GM23248 (cell line): ENCODE measurements at regions not wholly inside any gene's neighbourhood (a gene's known extent, or its start where the extent isn't known, plus 50 kb on each side); places are given as distances from the start of the nearest gene placed in this dataset.

Experiments used
- DNase-seq: peaks from one replicate; pipeline ENCODE4 v3.0.0-alpha.2; 2015
- H2AFZ ChIP-seq: fragments of 200-600 bp; sonication (generic); 2 replicates; pipeline ENCODE4 v1.6.1; 2016; ENCODE audit warnings: antibody characterized with exemption
- H3F3A ChIP-seq: fragments of 200-600 bp; sonication (generic); 2 replicates; pipeline ENCODE4 v1.6.1; 2016; ENCODE audit warnings: mild to moderate bottlenecking, antibody characterized with exemption, mixed run types; ENCODE audit not compliant: insufficient read depth
- H3K27ac ChIP-seq: fragments of 200-600 bp; sonication (generic); 2 replicates; pipeline ENCODE4 v1.5.1; 2016; ENCODE audit warnings: mild to moderate bottlenecking
- H3K27me3 ChIP-seq: fragments of 200-600 bp; sonication (generic); replicated peaks from 2 replicates; pipeline ENCODE4 v1.6.1; 2016; ENCODE audit warnings: mild to moderate bottlenecking; ENCODE audit not compliant: insufficient read depth
- H3K36me3 ChIP-seq: fragments of 200-600 bp; sonication (generic); 2 replicates; pipeline ENCODE4 v1.6.1; 2016; ENCODE audit warnings: low read depth, mild to moderate bottlenecking
- H3K4me1 ChIP-seq: fragments of 200-600 bp; sonication (generic); 2 replicates; pipeline ENCODE4 v1.6.1; 2016; ENCODE audit warnings: mild to moderate bottlenecking; ENCODE audit not compliant: insufficient read depth
- H3K4me2 ChIP-seq: fragments of 200-600 bp; sonication (generic); one replicate; pipeline ENCODE4 v1.6.1; 2016; ENCODE audit warnings: mild to moderate bottlenecking; ENCODE audit not compliant: unreplicated experiment
- H3K4me3 ChIP-seq: fragments of 200-600 bp; sonication (generic); 2 replicates; pipeline ENCODE4 v1.5.1; 2016; ENCODE audit warnings: mild to moderate bottlenecking
- H3K79me2 ChIP-seq: fragments of 200-600 bp; sonication (generic); 2 replicates; pipeline ENCODE4 v1.6.1; 2016; ENCODE audit warnings: mild to moderate bottlenecking; ENCODE audit not compliant: insufficient read depth
- H3K9ac ChIP-seq: fragments of 200-600 bp; sonication (generic); 2 replicates; pipeline ENCODE4 v1.6.1; 2016; ENCODE audit warnings: mild to moderate bottlenecking
- H3K9me2 ChIP-seq: fragments of 200-600 bp; sonication (generic); 2 replicates; pipeline ENCODE4 v1.6.1; 2016; ENCODE audit warnings: mixed run types, mild to moderate bottlenecking, moderate library complexity; ENCODE audit not compliant: insufficient read depth
- H3K9me3 ChIP-seq: fragments of 200-600 bp; sonication (generic); one replicate; pipeline ENCODE4 v1.6.1; 2017; ENCODE audit warnings: low read depth
- H4K20me1 ChIP-seq: fragments of 200-600 bp; sonication (generic); 2 replicates; pipeline ENCODE4 v1.6.0; 2016; ENCODE audit not compliant: insufficient read depth
- EZH2 ChIP-seq: fragments of 200-600 bp; sonication (generic); IDR thresholded peaks from 2 replicates; pipeline ENCODE4 v1.6.1; 2018; ENCODE audit warnings: antibody characterized with exemption, mild to moderate bottlenecking; ENCODE audit not compliant: insufficient read depth, poor library complexity, severe bottlenecking
- EZH2phosphoT487 ChIP-seq: fragments of 200-600 bp; sonication (generic); IDR thresholded peaks from 2 replicates; pipeline ENCODE4 v1.6.1; 2018; ENCODE audit warnings: antibody characterized with exemption, moderate library complexity, mild to moderate bottlenecking, low read depth; ENCODE audit not compliant: insufficient read depth
- WGBS, 2 experiments: methylation state at CpG; one replicate each; pipeline ENCODE4 v1.1.6; 2015 to 2017; ENCODE audit warnings: low lambda C conversion rate in 2 of 2, low coverage in 1 of 2; ENCODE audit errors: missing lambda C conversion rate in 2 of 2; 5-methylcytosine and 5-hydroxymethylcytosine counted together
- in situ Hi-C: fragments of 300-500 bp; cut with MboI; formaldehyde crosslinking; loops from 2 replicates; pipeline ENCODE4 v1.15.0; 2020

DNA sequence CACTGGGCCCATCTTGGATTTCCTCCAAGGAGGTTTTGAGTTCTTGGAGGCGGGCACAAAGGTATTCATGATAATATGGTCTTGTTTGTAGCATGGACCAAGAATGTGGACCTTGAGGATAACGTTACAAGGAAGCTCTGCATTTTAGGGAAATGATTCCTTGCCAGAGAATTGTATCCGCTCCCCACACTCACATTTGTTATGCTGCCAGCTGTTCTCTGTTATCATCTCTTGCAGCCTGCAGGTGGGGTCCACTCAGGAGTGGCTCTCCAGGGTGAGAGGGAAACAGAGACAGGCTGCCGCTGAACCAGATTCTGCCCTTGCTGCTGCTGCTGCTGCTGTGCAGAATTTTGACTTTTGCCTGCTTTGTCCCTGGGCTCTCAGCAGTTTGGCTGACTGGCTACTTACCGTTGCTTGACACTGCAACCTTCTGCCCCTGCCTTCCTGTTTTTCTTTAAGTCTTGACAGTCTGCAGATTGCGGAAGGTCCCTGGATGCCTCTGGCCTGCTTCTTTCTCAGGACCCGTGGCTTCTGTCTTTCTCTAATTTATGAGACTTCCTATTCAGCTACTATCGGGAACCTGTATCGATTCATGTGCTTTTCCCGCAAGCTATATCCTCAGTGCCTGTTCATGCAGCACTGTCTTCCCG lies 122.3 kb upstream of the DOCK10 start:
- 0 out of 2 replicates have a peak, but pooled peaks cover 4% of the 10 kb centered on the region for H3K9me2 ChIP-seq
- H3K36me3 ChIP-seq: no peaks in the 10 kb centered on the region
- H3K27me3 ChIP-seq: no peaks in the 10 kb centered on the region
- peaks cover 10% of the 10 kb centered on the region; the same call in 1 of the 2 replicates for H3F3A ChIP-seq
- in situ Hi-C loops: no loop called here
- peak overlapping the region; percentile 46; the same call in 1 of the 2 replicates for H3K27ac ChIP-seq
- no peak overlapping the region for H2AFZ ChIP-seq
- TF ChIP-seq EZH2: no peak
- no peak for TF ChIP-seq EZH2phosphoT487
- 34 to 42% methylated on average over 11 of the region's 11 CpGs for WGBS, 2 experiments
- peak; percentile 43 for DNase-seq
- H4K20me1 ChIP-seq: no peaks in the 10 kb centered on the region
- no peaks in the 10 kb centered on the region for H3K9me3 ChIP-seq
- H3K79me2 ChIP-seq: no peaks in the 10 kb centered on the region
- 0 out of 2 replicates have a peak overlapping the region, but pooled peaks have one; percentile 12 for H3K9ac ChIP-seq
- H3K4me1 ChIP-seq: peaks cover 14% of the 10 kb centered on the region
- peak overlapping the region; percentile 43 for H3K4me3 ChIP-seq
- peak overlapping the region; percentile 71 for H3K4me2 ChIP-seq

DNA sequence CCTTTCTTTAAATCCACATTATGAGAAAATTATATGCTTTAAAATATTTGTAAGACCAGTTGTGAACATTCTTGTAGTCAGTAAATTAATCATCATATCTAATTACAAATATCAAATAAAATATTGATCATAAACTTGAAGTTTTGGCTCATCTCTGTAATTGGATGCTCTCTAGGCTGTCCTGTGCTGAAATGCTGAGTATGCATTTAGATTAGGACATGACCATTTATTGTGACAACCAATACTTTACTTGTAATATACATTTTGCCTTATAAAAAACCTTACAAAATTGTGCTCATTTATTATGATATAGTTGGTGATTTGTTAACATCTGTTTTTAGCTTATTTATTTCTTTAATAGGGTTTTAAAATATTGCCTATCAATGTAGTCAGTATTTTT lies 116.1 kb upstream of the DOCK10 start:
- TF ChIP-seq EZH2phosphoT487: no peak
- H3K4me1 ChIP-seq: no peaks in the 10 kb centered on the region
- H2AFZ ChIP-seq: no peak overlapping the region
- no peak overlapping the region for H3K4me2 ChIP-seq
- H3K9ac ChIP-seq: no peak overlapping the region
- H3K9me2 ChIP-seq: no peaks in the 10 kb centered on the region
- H3K79me2 ChIP-seq: no peaks in the 10 kb centered on the region
- H3F3A ChIP-seq: no peaks in the 10 kb centered on the region
- in situ Hi-C loops: no loop called here
- DNase-seq: no peak
- H3K36me3 ChIP-seq: no peaks in the 10 kb centered on the region
- H3K27ac ChIP-seq: no peak overlapping the region
- H3K9me3 ChIP-seq: no peaks in the 10 kb centered on the region
- no peak overlapping the region for H3K4me3 ChIP-seq
- H3K27me3 ChIP-seq: no peaks in the 10 kb centered on the region
- no peaks in the 10 kb centered on the region for H4K20me1 ChIP-seq

DNA sequence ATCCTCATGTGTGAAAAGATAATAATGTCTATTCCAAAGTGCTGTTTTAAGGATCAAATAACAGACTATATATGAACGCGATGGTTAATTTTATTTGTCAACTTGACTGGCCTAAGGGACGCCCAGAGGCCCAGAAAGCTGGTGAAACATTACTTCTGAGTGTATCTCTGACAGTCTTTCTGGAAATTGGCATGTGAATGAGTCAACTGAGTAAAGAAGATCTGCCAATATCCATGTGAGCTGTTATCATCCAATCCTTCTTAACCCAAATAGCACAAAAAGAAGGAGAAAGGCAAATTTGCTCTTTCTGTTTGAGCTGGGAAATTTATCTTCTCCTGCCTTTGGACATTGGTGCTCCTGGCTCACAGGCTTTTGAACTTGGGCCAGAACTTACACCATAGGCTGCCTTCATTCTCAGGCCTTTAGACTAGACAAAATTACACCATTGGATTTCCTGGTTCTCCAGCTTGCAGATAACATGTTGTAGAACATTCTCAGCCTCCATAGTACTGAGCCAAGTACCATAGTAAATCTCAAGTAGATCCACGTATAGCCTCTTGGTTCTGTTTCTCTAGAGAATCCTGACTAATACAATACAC lies 114.7 kb upstream of the DOCK10 start:
- 87 to 88% methylated on average over 4 of the region's 4 CpGs for WGBS, 2 experiments
- no peak overlapping the region for H3K9ac ChIP-seq
- in situ Hi-C loops: no loop called here
- no peak overlapping the region for H3K4me3 ChIP-seq
- H3K9me3 ChIP-seq: no peaks in the 10 kb centered on the region
- no peaks in the 10 kb centered on the region for H3K4me1 ChIP-seq
- TF ChIP-seq EZH2 (no peak), EZH2phosphoT487 (no peak)
- no peak for DNase-seq
- H3K9me2 ChIP-seq: no peaks in the 10 kb centered on the region
- H3K27ac ChIP-seq: no peak overlapping the region
- no peak overlapping the region for H2AFZ ChIP-seq
- H4K20me1 ChIP-seq: no peaks in the 10 kb centered on the region
- H3K79me2 ChIP-seq: no peaks in the 10 kb centered on the region
- H3K4me2 ChIP-seq: no peak overlapping the region
- no peaks in the 10 kb centered on the region for H3K27me3 ChIP-seq
- H3F3A ChIP-seq: no peaks in the 10 kb centered on the region
- no peaks in the 10 kb centered on the region for H3K36me3 ChIP-seq

DNA sequence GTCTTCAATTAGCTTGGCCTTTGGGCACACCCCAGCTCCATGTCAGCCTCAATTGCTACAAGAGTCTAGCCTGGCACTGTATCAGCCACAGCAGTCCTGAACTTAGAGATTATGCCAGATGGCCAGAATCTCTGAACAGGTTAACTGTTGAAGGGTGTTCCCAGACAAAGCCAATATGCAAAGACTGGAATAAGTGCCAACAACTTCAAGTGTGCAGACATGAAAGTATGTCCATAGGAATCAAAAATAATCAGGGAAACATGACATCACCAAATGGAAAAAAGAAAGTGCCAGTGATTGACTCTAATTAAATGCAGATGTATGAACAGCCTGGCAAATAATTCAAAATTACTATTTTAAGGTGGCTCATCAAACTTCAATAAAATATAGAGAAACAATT lies 98.5 kb upstream of the DOCK10 start:
- in situ Hi-C loops: no loop called here
- H2AFZ ChIP-seq: no peak overlapping the region
- no peaks in the 10 kb centered on the region for H3K27me3 ChIP-seq

DNA sequence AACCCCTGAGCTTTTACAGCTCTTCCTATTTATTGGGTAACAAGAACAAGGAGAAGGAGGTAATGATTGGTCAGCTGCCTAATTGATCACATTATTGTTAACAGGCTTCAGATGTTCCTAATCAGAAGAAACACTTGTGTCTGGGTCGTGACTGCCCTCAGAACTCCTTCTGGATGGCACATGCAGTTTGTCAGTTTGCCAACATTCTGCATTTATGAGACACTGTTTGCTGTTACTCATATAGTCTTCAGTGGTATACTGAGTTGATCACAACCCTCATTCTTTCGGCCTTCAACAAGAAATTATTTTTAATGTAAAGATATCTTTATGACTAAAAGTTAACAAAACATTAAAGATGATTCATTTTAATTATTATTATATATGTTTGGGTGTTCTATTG lies 95.7 kb upstream of the DOCK10 start:
- TF ChIP-seq EZH2: no peak
- TF ChIP-seq EZH2phosphoT487: no peak
- H3K4me3 ChIP-seq: no peak overlapping the region
- no peaks in the 10 kb centered on the region for H3K4me1 ChIP-seq
- H3K36me3 ChIP-seq: no peaks in the 10 kb centered on the region
- in situ Hi-C loops: no loop called here
- no peak overlapping the region for H3K4me2 ChIP-seq
- no peaks in the 10 kb centered on the region for H3K79me2 ChIP-seq
- H3K27ac ChIP-seq: no peak overlapping the region
- no peak overlapping the region for H3K9ac ChIP-seq
- no peak overlapping the region for H2AFZ ChIP-seq
- H3K9me2 ChIP-seq: no peaks in the 10 kb centered on the region
- no peaks in the 10 kb centered on the region for H3K27me3 ChIP-seq
- no peaks in the 10 kb centered on the region for H4K20me1 ChIP-seq
- H3K9me3 ChIP-seq: no peaks in the 10 kb centered on the region
- WGBS, 2 experiments: 45 to 46% methylated on average over 2 of the region's 2 CpGs
- no peaks in the 10 kb centered on the region for H3F3A ChIP-seq
- peak; percentile 50 for DNase-seq

More for the DNA sequence above, 98.5 kb upstream of the DOCK10 start:
- Histone ChIP-seq H3K4me1 (no peaks in the 10 kb centered on the region), H4K20me1 (no peaks in the 10 kb centered on the region), H3K27ac (no peak overlapping the region), H3K4me2 (no peak overlapping the region), H3F3A (no peaks in the 10 kb centered on the region), H3K9ac (no peak overlapping the region), H3K4me3 (no peak overlapping the region), H3K9me2 (no peaks in the 10 kb centered on the region), H3K79me2 (no peaks in the 10 kb centered on the region), H3K36me3 (no peaks in the 10 kb centered on the region), H3K9me3 (no peaks in the 10 kb centered on the region)
- TF ChIP-seq EZH2 (no peak), EZH2phosphoT487 (no peak)
- DNase-seq: no peak
